D721Med (cell line): ENCODE measurements at regions not wholly inside any gene's neighbourhood (a gene's known extent, or its start where the extent isn't known, plus 50 kb on each side); places are given as distances from the start of the nearest gene placed in this dataset.
"Not testable (repeated sequence)": the region's sequence is repeated elsewhere in the genome, so short reads cannot be mapped to it uniquely, and the experiment has no call there.

Experiments
- DNase-seq: peaks from one replicate; pipeline ENCODE4 v3.0.0; 2011; ENCODE audit warnings: low spot score; ENCODE audit not compliant: insufficient read length
- FAIRE-seq: peaks from 2 replicates; lab custom pipeline; 2011; peaks lifted over from hg19 to GRCh38; lab: Jason Lieb, UNC
- TF ChIP-seq, protein P1 (sequence below): IDR thresholded peaks from 2 replicates; pipeline ENCODE4 v1.5.1; 2012; ENCODE audit warnings: mild to moderate bottlenecking, control low read depth; ENCODE audit not compliant: insufficient read depth; ENCODE audit errors: missing control alignments

DNA sequence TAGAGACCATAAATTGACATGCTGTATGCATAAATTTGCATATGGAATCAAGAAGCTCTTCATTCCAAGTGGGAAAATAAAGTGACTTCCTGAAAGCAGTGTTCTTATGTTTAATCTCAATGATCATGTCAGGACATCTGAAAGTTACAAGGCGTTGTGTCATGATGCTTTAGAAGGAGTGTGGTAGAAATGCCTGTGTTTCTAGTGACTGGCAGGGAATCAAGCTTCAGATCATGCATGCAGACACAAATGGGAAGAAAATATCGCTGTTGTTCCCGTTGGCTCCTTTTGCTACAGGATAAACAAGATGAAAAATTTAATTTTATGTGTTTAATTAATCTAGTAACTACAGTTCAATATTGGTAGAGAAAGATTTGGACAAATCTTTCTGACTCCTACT lies 298.1 kb upstream of the SYT1 start:
- TF ChIP-seq, protein P1, sequence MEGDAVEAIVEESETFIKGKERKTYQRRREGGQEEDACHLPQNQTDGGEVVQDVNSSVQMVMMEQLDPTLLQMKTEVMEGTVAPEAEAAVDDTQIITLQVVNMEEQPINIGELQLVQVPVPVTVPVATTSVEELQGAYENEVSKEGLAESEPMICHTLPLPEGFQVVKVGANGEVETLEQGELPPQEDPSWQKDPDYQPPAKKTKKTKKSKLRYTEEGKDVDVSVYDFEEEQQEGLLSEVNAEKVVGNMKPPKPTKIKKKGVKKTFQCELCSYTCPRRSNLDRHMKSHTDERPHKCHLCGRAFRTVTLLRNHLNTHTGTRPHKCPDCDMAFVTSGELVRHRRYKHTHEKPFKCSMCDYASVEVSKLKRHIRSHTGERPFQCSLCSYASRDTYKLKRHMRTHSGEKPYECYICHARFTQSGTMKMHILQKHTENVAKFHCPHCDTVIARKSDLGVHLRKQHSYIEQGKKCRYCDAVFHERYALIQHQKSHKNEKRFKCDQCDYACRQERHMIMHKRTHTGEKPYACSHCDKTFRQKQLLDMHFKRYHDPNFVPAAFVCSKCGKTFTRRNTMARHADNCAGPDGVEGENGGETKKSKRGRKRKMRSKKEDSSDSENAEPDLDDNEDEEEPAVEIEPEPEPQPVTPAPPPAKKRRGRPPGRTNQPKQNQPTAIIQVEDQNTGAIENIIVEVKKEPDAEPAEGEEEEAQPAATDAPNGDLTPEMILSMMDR, result no peak
- FAIRE-seq (peak; percentile 71), DNase-seq (no peak)

DNA sequence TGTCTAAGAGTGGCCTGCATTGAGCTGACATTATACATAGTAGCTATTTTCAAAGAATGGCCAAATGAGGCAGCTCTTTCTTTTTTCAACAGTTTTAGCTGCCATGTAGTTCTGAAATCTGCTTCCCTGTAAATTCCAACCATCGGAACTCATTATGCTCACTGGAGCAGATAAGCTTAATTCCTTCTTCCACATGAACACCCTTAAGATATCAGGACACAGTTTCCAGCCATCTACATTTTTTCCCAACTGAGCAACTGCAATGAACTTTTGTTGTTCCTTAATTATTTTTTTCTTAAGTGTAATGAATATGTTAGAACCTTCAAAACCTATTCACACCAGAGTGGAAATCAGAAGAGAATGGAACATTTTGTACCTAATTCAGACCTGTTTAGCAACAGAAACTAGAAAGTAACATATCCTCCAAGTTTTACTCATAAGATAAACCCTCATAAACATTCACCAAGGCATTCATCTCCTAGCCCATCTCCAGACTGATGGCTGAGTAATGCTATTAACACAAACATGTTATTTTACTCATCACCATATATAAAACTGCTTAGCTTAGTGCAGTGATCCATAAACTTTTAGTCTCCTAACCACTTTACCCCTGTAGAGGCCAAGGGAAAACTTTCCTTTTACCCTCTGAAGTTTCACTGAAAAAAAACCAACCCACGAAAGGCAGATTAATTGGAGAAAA lies 296.1 kb upstream of the SYT1 start:
- FAIRE-seq (no peak), DNase-seq (no peak)
- TF ChIP-seq, protein P1, result no peak

DNA sequence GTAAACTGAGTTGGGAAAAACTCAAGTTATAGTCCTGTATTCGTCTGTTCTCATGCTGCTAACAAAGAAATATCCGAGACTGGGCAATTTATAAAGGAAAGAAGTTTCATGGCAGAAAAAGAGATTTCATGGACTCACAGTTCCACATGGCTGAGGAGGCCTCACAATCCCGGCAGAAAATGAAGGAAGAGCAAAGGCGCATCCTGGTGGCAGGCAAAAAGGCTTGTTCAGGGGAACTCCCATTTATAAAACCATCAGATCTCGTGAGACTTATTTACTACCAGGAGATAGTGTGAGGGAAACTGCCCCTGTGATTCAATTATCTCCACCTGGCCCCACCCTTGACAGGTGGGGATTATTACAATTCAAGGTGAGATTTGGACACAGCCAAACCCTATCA lies 292.6 kb upstream of the SYT1 start:
- FAIRE-seq (no peak), DNase-seq (no peak)
- TF ChIP-seq, protein P1, result peak; percentile 13

DNA sequence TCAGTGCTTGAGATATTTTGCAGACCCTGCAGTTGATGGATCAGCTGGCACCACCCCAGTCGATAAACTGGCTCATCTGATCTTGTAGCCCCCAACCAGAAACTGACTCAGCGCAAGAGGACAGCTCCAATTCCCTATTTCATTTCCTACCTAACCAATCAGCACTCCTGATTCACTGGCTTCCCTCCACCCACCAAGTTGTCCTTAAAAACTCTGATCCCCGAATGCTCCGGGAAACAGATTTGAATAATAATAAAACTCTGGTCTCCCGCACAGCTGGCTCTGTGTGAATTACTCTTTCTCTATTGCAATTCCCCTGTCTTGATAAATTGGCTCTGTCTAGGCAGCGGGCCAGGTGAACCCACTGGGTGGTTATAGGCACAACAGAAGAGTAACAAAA lies 289.4 kb upstream of the SYT1 start:
- not testable (repeated sequence) for FAIRE-seq

DNA sequence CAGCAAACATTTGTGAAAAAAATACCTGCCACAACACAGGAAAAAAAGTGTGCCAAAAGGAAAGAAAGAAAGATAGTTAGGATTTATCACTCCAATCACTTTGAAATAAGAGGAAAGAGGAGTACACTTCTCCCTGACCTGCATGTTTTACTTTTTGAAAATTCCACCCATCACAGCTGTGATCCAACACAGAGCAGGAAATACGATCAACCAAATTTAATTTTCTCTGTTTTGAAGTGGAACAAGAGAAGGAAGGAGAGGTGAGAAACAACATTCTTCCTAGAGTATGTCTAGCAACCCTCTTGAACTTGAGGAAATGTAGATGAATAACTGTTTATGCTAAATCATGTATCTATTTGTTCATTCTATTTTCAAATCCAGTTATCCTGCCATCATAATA lies 284.7 kb upstream of the SYT1 start:
- TF ChIP-seq, protein P1, result no peak
- DNase-seq (no peak), FAIRE-seq (no peak)

More for the DNA sequence above, 289.4 kb upstream of the SYT1 start:
- not testable (repeated sequence) for DNase-seq

DNA sequence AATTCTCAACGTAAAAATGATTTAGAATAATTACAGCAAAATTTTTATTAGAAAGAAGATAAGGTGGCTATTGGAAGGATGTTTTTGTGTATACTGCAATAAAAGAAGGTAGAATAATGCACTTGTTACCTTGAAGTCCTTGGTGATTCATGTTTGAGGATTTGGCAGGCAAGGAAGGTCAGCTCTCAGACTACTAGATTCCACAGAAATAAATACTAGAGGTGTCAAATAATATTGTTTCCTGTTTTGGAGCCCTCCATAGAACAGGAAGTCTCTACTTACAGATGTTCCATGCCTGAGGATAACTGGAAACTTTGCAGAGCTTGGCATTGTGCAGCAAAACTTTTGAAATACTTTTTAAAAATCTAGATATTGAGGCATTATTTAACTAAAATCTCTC lies 284.3 kb upstream of the SYT1 start:
- no peak for FAIRE-seq
- no peak for DNase-seq
- TF ChIP-seq, protein P1, result no peak

DNA sequence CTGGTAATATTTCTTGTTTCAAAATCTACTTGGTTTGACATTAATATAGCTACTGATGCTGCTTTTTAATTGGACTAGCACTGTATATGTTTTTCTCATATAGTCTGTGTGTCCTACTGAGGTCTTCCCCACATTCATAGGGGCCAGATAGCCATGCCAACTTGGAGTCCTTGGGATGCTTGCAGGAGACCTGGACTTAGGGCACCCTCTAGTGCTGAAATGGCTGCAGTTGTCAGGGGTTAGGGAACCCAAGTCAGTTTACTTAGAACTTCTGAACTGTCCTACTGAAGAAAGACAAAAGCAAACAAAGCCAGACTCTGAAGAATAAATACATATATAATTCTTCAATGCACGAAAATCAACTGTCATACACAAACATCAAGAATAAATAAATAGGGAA lies 279.9 kb upstream of the SYT1 start:
- FAIRE-seq (no peak), DNase-seq (no peak)
- TF ChIP-seq, protein P1, result no peak
